ENCODE measurements at regions not wholly inside any gene's neighbourhood (a gene's known extent, or its start where the extent isn't known, plus 50 kb on each side); places are given as distances from the start of the nearest gene placed in this dataset.

GRCh38 chr11:86740628-86741483, 59.5 kb upstream of the PRSS23 start (continued):
- TF ChIP-seq DMBX1 (CRISPR knock-in tag; IDR thresholded peaks at IDR 0.05; ENCODE audit: borderline replicate concordance) (peak; percentile 67; the same call in 1 of the 2 replicates), ZFX (CRISPR knock-in tag; IDR thresholded peaks at IDR 0.05) (peak; percentile 54), CGGBP1 (CRISPR knock-in tag; IDR thresholded peaks at IDR 0.05) (no peak), ATF1 (CRISPR knock-in tag; IDR thresholded peaks at IDR 0.05) (no peak), ATF1 (tag; IDR thresholded peaks at IDR 0.05) (peak; percentile 51), HCFC1 (IDR thresholded peaks at IDR 0.05; ENCODE audit: low read depth, low read length) (no peak), ZNF644 (tag; IDR thresholded peaks at IDR 0.05; ENCODE audit: low read depth) (no peak; the same call in 1 of the 2 replicates), HDGF (IDR thresholded peaks at IDR 0.05) (no peak), SMAD1 (IDR thresholded peaks at IDR 0.05; ENCODE audit: low read depth, low read length, partially characterized antibody) (no peak), SMAD3 (CRISPR knock-in tag; conservative IDR thresholded peaks at IDR 0.05) (0 out of 2 replicates have a peak, but pooled peaks have one; percentile 9), ZKSCAN1 (IDR thresholded peaks at IDR 0.05; ENCODE audit: low read depth, low read length) (no peak), PTRF (tag; IDR thresholded peaks at IDR 0.05) (0 out of 2 replicates have a peak, but pooled peaks have one; percentile 29), ZNF318 (IDR thresholded peaks at IDR 0.05; ENCODE audit: borderline replicate concordance in 1 of 2, low read depth in 1 of 2) (peak in 1 of 2 experiments; percentile 92; a peak in 2 of 4 replicates), CREB1 (IDR thresholded peaks at IDR 0.05) (no peak), CREB1 (CRISPR knock-in tag; IDR thresholded peaks at IDR 0.05) (no peak), ELF4 (CRISPR knock-in tag; IDR thresholded peaks at IDR 0.05) (no peak), SMARCA4 (IDR thresholded peaks at IDR 0.05) (peak; percentile 93), NR2F6 (CRISPR knock-in tag; IDR thresholded peaks at IDR 0.05) (no peak), HLTF (IDR thresholded peaks at IDR 0.05) (no peak), ZNF583 (CRISPR knock-in tag; IDR thresholded peaks at IDR 0.05) (no peak), SRSF7 (optimal IDR thresholded peaks at IDR 0.05; ENCODE audit: low read depth, low read length) (no peak)

Measured in K562 (cell line).